ENCODE measurements at regions not wholly inside any gene's neighbourhood (a gene's known extent, or its start where the extent isn't known, plus 50 kb on each side); places are given as distances from the start of the nearest gene placed in this dataset.

DNA sequence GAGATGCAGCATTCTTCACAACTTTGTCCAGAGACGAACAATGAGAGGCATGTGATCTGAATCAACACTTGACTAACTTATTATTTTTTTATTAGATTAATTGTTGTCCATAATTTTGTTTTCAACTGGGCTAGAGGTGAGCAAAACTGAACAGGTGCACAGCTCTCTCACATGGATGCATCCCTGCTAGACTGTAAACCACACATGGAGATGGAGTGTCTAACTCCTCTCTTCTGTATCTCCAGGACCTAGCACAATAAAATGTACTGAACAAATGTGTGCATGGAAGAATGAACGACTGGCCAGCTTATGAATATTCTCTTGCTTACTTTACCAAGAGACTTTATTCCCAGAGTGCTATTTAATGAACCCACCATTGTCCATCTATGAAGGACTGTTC lies 627.7 kb downstream of the LIG4 start:
- ATAC-seq (no peak), DNase-seq (no peak)
- no peaks in the 10 kb centered on the region for H3K9me3 ChIP-seq
- TF ChIP-seq CTCF (IDR thresholded peaks at IDR 0.05): no peak
- no peak overlapping the region for H3K27ac ChIP-seq
- no peaks in the 10 kb centered on the region for H3K36me3 ChIP-seq
- no peak overlapping the region for H3K4me3 ChIP-seq
- H3K4me1 ChIP-seq: no peaks in the 10 kb centered on the region
- intact Hi-C loops (cut with DNase I): no loop called here
- H3K27me3 ChIP-seq: no peaks in the 10 kb centered on the region

GRCh38 chr13:107586216-107586615 lies 629.1 kb downstream of the LIG4 start:
- intact Hi-C loops (cut with DNase I): no loop called here
- H3K36me3 ChIP-seq: no peaks in the 10 kb centered on the region
- H3K9me3 ChIP-seq: no peaks in the 10 kb centered on the region
- no peaks in the 10 kb centered on the region for H3K4me1 ChIP-seq
- H3K27ac ChIP-seq: no peak overlapping the region
- no peak for TF ChIP-seq CTCF (IDR thresholded peaks at IDR 0.05)
- no peak for ATAC-seq
- DNase-seq: no peak
- no peaks in the 10 kb centered on the region for H3K27me3 ChIP-seq
- no peak overlapping the region for H3K4me3 ChIP-seq

- no peak for TF ChIP-seq CTCF (IDR thresholded peaks at IDR 0.05)
- H3K27me3 ChIP-seq: no peaks in the 10 kb centered on the region
- intact Hi-C loops (cut with DNase I): no loop called here
- H3K9me3 ChIP-seq: no peaks in the 10 kb centered on the region
- no peak overlapping the region for H3K27ac ChIP-seq
- no peak overlapping the region for H3K4me3 ChIP-seq
- DNase-seq: no peak
- H3K36me3 ChIP-seq: no peaks in the 10 kb centered on the region
- no peak for ATAC-seq
- H3K4me1 ChIP-seq: no peaks in the 10 kb centered on the region
Measured at GRCh38 chr13:107585469-107586180, 629.7 kb downstream of the LIG4 start.

- intact Hi-C loops (cut with DNase I): no loop called here
- no peak for TF ChIP-seq CTCF (IDR thresholded peaks at IDR 0.05)
Measured at GRCh38 chr13:107582171-107582570, 633.2 kb downstream of the LIG4 start.

DNA sequence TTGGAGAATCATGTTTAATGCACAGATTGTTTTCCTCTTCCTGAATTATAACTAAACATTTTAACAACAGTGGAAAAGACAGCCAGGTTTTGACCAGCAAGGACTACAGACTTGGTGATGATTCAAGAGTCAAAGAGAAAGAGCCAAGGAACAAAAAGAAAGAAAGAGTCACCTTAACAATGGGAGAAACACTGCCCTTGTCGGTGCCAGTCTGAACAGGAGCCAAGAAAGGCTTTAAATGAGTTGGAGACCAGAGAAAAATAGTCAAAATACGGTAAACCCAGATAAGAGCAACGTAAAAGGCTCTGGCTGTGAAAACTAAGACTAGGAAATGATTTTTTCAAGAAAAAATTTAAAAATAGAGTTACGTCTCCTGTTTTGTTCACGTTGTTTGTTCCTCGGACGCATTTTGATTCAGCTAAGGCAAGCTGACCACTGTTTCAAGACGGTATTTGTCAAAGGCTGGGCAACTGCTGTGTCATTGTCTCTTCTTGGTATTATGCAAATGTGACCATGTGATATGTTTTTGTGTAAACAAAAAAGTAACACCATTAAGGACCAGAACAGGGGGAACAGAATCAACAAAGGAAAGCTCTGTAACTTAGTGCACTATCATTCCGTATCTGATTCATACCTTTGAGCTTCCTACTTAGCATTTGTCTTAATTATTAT lies 634.5 kb downstream of the LIG4 start:
- no peak for DNase-seq
- intact Hi-C loops (cut with DNase I): no loop called here
- H3K9me3 ChIP-seq: peaks cover 0 to 3% of the 10 kb centered on the region in 2 donors
- no peaks in the 10 kb centered on the region for H3K36me3 ChIP-seq
- H3K27ac ChIP-seq: no peak overlapping the region
- no peaks in the 10 kb centered on the region for H3K27me3 ChIP-seq
- H3K4me3 ChIP-seq: no peak overlapping the region
- TF ChIP-seq CTCF (IDR thresholded peaks at IDR 0.05): no peak
- ATAC-seq: no peak
- H3K4me1 ChIP-seq: no peaks in the 10 kb centered on the region

More at GRCh38 chr13:107582171-107582570, 633.2 kb downstream of the LIG4 start:
- no peaks in the 10 kb centered on the region for H3K4me1 ChIP-seq
- ATAC-seq (no peak), DNase-seq (no peak)
- no peak overlapping the region for H3K4me3 ChIP-seq
- H3K9me3 ChIP-seq: peaks cover 0 to 3% of the 10 kb centered on the region in 2 donors
- no peaks in the 10 kb centered on the region for H3K36me3 ChIP-seq
- H3K27ac ChIP-seq: no peak overlapping the region
- no peaks in the 10 kb centered on the region for H3K27me3 ChIP-seq

Data from left lung (tissue), 4 donors.